ENCODE measurements at regions not wholly inside any gene's neighbourhood (a gene's known extent, or its start where the extent isn't known, plus 50 kb on each side); places are given as distances from the start of the nearest gene placed in this dataset.
A peak's percentile ranks its signal among the peaks of the same experiment; 100 is the strongest.

- DNase-seq, result no peak
Measured at GRCh38 chr2:5315041-5315440, 377.1 kb upstream of the SOX11 start.

GRCh38 chr2:5315512-5315911, 376.7 kb upstream of the SOX11 start:
- DNase-seq, result peak; percentile 44

DNA sequence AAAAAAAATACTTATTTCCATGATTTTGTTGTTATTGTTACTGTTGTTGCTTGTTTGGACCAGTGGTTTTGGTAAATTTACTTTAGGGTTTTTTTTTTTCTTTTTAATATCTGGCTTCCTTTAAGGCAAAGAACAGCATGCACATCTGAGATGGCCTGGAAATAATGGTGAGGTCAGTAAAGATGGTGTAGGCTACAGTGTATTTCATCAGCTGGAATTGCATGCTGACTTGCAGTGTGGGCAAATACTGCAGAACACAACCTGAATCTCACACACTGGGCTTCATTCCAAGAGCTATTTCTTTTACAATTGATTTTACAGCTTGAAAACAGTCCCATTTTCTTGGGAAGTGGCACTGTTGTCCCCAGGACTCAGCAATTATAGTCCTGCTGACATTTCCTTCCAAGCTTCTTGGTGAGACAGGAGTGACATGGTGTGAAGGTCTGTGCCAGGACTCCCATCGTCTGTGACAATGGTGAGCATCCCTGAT, 376.1 kb upstream of the SOX11 start:
- peak; percentile 7 for DNase-seq

GRCh38 chr2:5319493-5319892, 372.7 kb upstream of the SOX11 start:
- DNase-seq, result no peak

- DNase-seq, result no peak
Measured at GRCh38 chr2:5322396-5322795, 369.8 kb upstream of the SOX11 start.

GRCh38 chr2:5325523-5325922, 366.7 kb upstream of the SOX11 start:
- no peak for DNase-seq

DNA sequence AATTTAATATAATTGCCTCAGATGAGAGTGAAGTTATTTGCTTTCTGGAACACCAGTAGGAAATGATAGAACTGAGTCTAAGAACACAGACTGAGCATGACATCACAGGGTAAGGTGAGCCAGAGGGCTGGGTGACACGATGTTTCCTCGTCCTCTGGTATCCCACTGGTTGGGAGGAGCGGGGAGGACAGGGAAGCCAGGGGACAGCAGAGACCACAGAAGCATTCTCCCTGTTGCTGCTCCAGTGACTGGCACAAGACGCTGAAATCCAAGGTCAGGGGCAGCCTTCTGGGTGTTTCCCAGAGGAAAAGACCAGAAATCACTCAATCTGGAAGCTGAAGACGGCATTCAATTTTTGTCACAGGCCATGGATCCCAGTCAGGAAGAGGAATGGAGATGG, 363.4 kb upstream of the SOX11 start:
- no peak for DNase-seq

GRCh38 chr2:5329763-5330162, 362.4 kb upstream of the SOX11 start:
- no peak for DNase-seq

- DNase-seq, result no peak
Measured at GRCh38 chr2:5330961-5331360, 361.2 kb upstream of the SOX11 start.

DNA sequence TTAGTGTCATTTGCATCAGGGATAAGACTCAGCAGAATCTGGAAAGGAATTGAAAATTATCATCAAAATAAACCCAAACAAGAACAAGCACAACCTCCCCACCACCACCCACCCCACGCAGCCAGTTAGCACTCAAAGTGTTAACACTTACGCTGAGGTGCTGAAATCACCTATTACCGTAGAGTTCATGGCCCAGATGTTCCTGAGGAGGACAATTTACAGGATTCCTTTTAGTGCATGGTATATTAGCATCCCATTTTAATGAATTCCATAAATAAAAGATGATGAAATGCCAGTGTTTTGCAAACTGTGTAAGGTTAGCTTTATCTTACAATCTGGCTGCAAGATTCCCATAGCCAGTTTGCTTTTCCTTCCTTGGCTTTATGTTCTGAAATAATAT, 359.3 kb upstream of the SOX11 start:
- DNase-seq, result no peak

GRCh38 chr2:5339473-5339872, 352.7 kb upstream of the SOX11 start:
- DNase-seq, result no peak

- no peak for DNase-seq
Measured at GRCh38 chr2:5343785-5344335, 348.3 kb upstream of the SOX11 start.

DNA sequence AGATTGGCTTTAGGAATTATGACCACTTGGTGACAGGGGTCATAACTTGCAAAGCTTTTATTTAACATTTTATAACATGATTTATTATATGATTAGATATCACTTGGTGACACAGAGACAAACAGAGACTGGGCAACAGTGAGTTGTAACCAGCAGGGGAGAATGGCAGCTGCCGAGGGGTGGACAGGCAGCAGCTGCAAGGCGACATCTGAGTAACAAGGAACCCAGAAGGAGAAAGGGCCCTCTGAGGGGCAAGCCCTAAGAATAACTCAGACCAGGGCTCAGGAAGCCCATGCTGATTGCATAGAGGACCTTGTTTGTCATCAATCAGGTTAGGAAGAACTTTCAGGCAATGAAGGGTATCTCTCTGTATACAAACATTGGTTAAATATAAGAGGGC, 339.9 kb upstream of the SOX11 start:
- no peak for DNase-seq

GRCh38 chr2:5353565-5353964, 338.6 kb upstream of the SOX11 start:
- no peak for DNase-seq

GRCh38 chr2:5359397-5359796, 332.8 kb upstream of the SOX11 start:
- DNase-seq, result no peak

- DNase-seq, result no peak
Measured at GRCh38 chr2:5360081-5360480, 332.1 kb upstream of the SOX11 start.

GRCh38 chr2:5364361-5364760, 327.8 kb upstream of the SOX11 start:
- no peak for DNase-seq

GRCh38 chr2:5365871-5366461, 326.2 kb upstream of the SOX11 start:
- DNase-seq, result no peak

DNA sequence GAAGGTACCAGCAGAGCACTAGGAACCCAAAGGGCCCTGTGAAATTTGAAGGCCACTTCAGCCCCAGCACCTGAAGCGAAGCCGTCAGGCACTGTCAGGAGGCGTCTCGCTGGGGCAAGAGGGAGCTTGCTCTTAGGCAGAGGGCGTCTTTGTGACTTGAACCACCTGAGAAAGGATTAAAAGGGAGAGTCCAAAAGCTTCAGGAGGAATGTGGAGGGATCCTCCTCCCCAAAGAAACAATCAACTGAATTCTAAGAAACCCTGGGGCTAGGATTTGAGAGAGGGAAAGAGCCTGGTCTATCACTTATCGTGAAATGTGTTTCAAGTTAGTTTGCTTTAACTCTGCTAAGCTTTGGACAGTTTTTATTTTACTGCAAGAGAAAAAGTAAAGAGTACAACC, 324.9 kb upstream of the SOX11 start:
- DNase-seq, result no peak

GRCh38 chr2:5368263-5368662, 323.9 kb upstream of the SOX11 start:
- no peak for DNase-seq

DNA sequence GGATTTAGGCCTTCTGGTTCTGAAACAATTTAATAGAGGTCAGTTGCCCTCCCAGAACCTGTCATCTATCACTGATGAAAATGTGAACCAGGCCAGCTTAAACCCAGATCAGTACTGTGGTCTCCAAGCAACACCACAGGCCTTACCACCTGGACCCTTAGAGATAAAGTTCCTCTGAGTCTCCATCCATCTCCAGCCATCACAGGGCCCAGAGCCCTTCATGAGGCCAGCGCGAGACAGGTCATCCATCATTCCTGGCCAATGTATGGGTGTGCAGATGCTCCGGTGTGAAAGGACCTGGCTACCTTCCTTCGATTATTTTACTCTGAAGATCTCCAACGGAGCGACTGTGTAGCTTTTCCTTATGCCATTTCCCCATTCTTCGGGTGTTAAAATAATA, 322.7 kb upstream of the SOX11 start:
- DNase-seq, result no peak

DNA sequence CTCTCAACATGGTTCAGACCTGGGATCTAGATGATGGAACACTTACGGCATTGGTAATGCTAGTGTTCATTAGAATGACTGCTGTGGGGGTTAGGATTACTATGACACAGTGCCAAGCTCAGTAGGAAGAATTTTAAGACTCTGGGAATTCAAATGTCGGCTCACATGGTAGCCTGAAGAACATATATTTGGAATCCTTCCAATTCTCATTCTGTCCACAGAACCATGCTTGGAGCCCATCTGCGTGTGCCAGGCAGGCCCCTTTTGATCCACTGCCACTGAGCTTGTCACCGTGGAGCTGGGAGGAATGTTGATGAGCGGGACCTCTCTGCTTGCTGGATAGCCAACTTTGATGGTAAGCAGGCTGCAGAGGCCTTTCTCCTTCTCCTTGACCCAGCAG, 322.0 kb upstream of the SOX11 start:
- DNase-seq, result no peak

DNA sequence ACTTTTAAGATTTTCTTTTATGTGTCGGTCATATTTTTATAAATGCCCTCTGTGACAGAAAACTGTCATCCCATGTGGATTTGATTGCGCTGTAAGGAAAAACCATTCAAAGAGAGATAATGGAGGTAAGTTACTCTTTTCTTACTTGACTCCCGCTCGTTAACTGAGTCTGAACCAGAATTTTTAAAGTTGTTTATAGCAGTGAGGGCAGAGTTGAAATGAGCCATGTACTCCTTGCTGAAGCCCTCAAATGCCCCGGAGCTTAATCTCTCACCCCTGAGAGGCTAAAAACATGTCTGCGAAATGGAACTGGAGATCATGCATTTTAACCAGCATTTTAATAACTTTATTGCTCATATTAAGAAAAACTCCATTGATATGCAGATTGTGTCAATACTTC, 320.0 kb upstream of the SOX11 start:
- no peak for DNase-seq

DNA sequence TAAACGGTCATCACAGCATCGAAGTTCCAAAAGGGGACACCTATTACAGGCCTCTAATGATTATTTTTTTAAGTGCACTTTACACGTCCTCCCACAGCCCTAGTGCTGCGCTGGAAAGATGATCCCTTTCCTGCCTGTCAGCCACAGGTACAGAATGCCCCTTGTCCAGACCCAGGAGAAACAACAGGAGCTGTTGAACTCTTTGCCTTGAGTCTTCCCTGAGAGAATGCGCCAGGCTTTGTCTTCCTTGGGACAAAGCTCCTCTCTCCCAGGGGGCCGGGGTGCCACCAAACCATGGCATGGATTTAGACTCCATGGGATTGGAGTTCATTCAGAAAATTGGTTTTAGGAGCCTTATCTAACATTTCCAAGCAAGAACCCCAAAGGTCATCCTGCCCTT, 319.0 kb upstream of the SOX11 start:
- peak; percentile 27 for DNase-seq

- no peak for DNase-seq
Measured at GRCh38 chr2:5374762-5375161, 317.4 kb upstream of the SOX11 start.
